Vagina (tissue), 2 donors: ENCODE measurements at regions not wholly inside any gene's neighbourhood (a gene's known extent, or its start where the extent isn't known, plus 50 kb on each side); places are given as distances from the start of the nearest gene placed in this dataset.
A peak's percentile ranks its signal among the peaks of the same experiment; 100 is the strongest.

ENCODE experiments used
- DNase-seq, 2 donors: peaks; one replicate each; pipeline ENCODE4 v3.0.0-alpha.2; 2017; ENCODE audit errors: extremely low spot score in 2 of 2
- H3K27ac ChIP-seq: fragments of 200-600 bp; sonication (generic); one replicate; pipeline ENCODE4 v1.5.1; 2019
- H3K27me3 ChIP-seq: fragments of 200-600 bp; sonication (generic); one replicate; pipeline ENCODE4 v1.5.1; 2019
- H3K36me3 ChIP-seq, 2 donors: fragments of 200-600 bp; sonication (generic); one replicate each; pipeline ENCODE4 v1.5.1; 2017 to 2019
- H3K4me1 ChIP-seq: fragments of 200-600 bp; sonication (generic); one replicate; pipeline ENCODE4 v1.5.1; 2019
- H3K4me3 ChIP-seq, 2 donors: fragments of 200-600 bp; sonication (generic); 1 replicate in 1 of 2; 2 replicates in 1 of 2; pipeline ENCODE4 v1.5.1; 2016 to 2019
- H3K9me3 ChIP-seq: fragments of 200-600 bp; sonication (generic); one replicate; pipeline ENCODE4 v1.5.1; 2019
- POLR2A ChIP-seq, 2 donors: fragments of 450-650 bp; IDR thresholded peaks; one replicate each; pipeline ENCODE4 v1.6.1; 2017; ENCODE audit warnings: antibody characterized with exemption in 2 of 2, mild to moderate bottlenecking in 2 of 2, moderate library complexity in 2 of 2
- POLR2AphosphoS5 ChIP-seq, 2 donors: sonication (generic); formaldehyde crosslinking; IDR thresholded peaks; one replicate each; pipeline ENCODE4 v1.9.0; 2017; ENCODE audit warnings: antibody characterized with exemption in 2 of 2, mild to moderate bottlenecking in 2 of 2, low read depth in 1 of 2; ENCODE audit not compliant: insufficient read depth in 1 of 2
- intact Hi-C: fragments of 100-400 bp; cut with DNase I; formaldehyde crosslinking; loops from one replicate; pipeline ENCODE4 v1.15.1; 2023
- TF ChIP-seq, protein P1 (sequence below), 3 experiments: fragments of 450-650 bp in 2 of 3; fragments of 200-600 bp in 1 of 3; sonication (generic) in 1 of 3; IDR thresholded peaks; one replicate each; pipeline ENCODE4 v1.5.1; 2017 to 2019; ENCODE audit warnings: antibody characterized with exemption in 3 of 3, mild to moderate bottlenecking in 2 of 3, moderate library complexity in 2 of 3

DNA sequence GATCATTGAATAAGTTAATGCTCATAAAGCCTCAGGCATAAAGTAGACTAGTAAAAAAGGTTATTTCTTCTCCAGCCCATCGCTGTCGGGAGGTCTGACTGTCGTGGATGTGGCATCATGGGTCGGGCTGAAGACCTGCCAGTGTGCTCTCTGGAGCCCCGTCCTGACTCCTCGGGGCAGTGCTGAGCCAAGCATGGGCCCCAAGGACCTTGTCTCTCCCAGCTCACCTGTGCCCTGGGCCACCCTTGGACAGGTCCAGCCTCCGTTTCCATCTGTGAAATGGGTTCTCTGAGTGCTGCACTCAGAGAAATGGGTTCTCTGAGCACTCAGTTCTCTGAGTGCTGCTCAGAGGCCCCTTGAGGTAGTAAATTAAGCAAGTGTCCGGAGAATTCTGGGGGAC lies 269.0 kb downstream of the GADD45G start:
- Histone ChIP-seq H3K9me3 (no peaks in the 10 kb centered on the region), H3K4me3 (no peak overlapping the region), H3K36me3 (no peaks in the 10 kb centered on the region), H3K27me3 (no peaks in the 10 kb centered on the region), H3K27ac (peak overlapping the region; percentile 62), H3K4me1 (peaks cover 47% of the 10 kb centered on the region)
- TF ChIP-seq, protein P1, sequence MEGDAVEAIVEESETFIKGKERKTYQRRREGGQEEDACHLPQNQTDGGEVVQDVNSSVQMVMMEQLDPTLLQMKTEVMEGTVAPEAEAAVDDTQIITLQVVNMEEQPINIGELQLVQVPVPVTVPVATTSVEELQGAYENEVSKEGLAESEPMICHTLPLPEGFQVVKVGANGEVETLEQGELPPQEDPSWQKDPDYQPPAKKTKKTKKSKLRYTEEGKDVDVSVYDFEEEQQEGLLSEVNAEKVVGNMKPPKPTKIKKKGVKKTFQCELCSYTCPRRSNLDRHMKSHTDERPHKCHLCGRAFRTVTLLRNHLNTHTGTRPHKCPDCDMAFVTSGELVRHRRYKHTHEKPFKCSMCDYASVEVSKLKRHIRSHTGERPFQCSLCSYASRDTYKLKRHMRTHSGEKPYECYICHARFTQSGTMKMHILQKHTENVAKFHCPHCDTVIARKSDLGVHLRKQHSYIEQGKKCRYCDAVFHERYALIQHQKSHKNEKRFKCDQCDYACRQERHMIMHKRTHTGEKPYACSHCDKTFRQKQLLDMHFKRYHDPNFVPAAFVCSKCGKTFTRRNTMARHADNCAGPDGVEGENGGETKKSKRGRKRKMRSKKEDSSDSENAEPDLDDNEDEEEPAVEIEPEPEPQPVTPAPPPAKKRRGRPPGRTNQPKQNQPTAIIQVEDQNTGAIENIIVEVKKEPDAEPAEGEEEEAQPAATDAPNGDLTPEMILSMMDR (IDR thresholded peaks at IDR 0.05): no peak
- TF ChIP-seq POLR2A (IDR thresholded peaks at IDR 0.05) (no peak), POLR2AphosphoS5 (IDR thresholded peaks at IDR 0.05; ENCODE audit: insufficient read depth in 1 of 2, low read depth in 1 of 2) (no peak)
- no peak for DNase-seq
- intact Hi-C loops: loop anchor here (10.0 kb wide), 1 partner anchor 121 kb away; no protein-coding TSS in a partner anchor

DNA sequence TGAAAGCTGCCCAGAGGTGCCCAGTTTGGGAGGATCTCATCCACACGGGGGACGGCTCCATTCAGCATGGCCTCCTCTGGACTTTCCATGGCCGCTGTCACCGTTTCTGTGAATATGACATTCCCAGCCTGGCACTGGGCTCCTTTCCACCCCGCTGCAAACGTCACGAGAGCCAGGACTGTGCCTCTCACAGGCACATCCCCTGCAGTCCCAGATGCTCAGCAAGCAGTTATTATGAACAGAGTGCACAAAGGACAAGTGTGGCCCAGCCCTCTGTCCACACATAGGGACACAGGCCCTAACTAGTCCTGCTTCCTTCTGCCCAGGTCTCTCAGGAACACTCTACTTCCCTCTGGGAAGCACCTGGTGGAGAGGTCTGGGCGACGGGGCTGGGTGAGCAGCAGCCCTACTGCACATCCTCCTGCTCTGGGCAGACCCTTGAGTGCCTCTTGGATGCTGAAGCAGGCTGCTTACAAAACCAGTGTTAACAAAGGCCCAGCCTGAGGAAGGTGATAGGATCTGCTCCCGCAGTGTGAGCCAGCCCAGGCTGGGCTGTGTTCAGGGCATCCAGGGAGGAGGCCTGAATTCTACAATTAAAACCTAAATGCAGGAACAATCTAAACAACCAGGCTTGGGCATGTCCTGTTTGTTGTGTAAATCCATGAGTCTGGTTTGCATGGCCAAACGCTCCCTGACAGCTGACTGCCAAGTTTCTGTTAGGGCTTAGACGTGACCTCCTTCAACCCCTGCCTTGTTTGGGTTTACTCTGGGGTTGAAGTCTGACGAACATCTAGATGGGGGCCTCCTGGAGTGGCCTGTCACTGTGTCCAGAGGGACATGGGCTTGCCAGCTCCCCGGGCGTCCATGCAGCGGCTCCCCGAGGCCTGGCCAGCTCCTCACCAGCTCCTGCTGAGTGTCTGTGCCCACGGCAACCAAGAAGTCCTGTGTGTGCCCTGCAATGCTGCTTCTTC lies 269.8 kb downstream of the GADD45G start:
- DNase-seq: peak in 1 of 2 donors; percentile 13
- intact Hi-C loops: loop anchor here (10.0 kb wide), 1 partner anchor 120 kb away; no protein-coding TSS in a partner anchor
- no peaks in the 10 kb centered on the region for H3K27me3 ChIP-seq
- no peaks in the 10 kb centered on the region for H3K36me3 ChIP-seq
- no peaks in the 10 kb centered on the region for H3K9me3 ChIP-seq
- TF ChIP-seq POLR2AphosphoS5 (IDR thresholded peaks at IDR 0.05; ENCODE audit: insufficient read depth in 1 of 2, low read depth in 1 of 2) (peak in 1 of 2 donors; percentile 44), POLR2A (IDR thresholded peaks at IDR 0.05) (no peak)
- TF ChIP-seq, protein P1 (IDR thresholded peaks at IDR 0.05): no peak
- H3K4me3 ChIP-seq: no peak overlapping the region
- peak overlapping the region; percentile 62 for H3K27ac ChIP-seq
- peaks cover 56% of the 10 kb centered on the region for H3K4me1 ChIP-seq

DNA sequence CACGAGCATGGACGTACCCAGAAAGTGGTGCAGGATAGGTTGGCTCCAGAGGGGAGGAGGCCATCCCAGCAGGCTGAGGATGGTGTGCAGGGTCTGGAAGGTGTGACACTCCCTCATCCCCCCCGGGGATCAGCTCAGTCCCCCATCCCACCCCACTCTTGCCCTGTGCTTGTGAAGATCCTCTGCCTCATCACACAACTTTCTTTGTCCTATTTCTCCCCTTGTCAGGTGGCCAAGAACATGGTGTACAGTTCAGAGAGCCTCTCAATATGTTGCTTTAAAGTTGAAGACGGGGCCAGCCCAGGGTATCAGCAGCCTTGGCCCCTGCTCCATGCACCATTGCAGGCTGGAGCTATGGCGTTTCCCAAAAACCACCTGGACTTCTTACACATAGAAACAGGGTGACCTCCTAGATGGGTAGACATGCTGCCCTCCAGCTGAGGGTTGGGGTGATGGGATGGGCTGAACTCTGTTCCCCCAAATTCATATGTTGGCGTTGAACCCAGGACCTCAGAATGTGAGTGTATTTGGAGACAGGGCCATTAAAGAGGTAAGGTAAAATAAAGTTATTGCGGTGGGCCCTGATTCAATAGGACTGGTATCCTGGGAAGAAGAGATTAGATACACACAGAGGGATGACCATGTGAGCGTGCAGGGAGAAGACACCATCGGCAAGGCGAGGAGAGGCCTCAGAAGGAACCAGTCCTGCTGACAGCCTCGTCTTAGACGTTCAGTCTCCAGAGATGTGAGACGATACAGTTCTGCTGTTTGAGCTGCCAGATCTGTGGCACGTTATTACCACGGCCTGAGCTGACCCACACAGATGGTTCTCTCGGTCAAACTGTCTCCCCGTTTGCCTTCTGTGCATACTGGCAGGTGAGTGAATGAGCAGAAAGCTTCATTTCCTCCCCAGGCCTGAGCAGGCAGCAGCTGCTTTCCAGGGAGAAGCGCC lies 272.5 kb downstream of the GADD45G start:
- TF ChIP-seq POLR2A (IDR thresholded peaks at IDR 0.05): no peak
- TF ChIP-seq, protein P1 (IDR thresholded peaks at IDR 0.05): no peak
- TF ChIP-seq POLR2AphosphoS5 (IDR thresholded peaks at IDR 0.05; ENCODE audit: insufficient read depth in 1 of 2, low read depth in 1 of 2): no peak
- H3K4me1 ChIP-seq: peaks cover 62% of the 10 kb centered on the region
- no peaks in the 10 kb centered on the region for H3K9me3 ChIP-seq
- peak in 1 of 2 donors; percentile 77 for DNase-seq
- no peak overlapping the region for H3K4me3 ChIP-seq
- no peaks in the 10 kb centered on the region for H3K36me3 ChIP-seq
- intact Hi-C loops: loop anchor here (10.0 kb wide), 1 partner anchor 117 kb away; no protein-coding TSS in a partner anchor
- no peak overlapping the region for H3K27ac ChIP-seq
- H3K27me3 ChIP-seq: no peaks in the 10 kb centered on the region

DNA sequence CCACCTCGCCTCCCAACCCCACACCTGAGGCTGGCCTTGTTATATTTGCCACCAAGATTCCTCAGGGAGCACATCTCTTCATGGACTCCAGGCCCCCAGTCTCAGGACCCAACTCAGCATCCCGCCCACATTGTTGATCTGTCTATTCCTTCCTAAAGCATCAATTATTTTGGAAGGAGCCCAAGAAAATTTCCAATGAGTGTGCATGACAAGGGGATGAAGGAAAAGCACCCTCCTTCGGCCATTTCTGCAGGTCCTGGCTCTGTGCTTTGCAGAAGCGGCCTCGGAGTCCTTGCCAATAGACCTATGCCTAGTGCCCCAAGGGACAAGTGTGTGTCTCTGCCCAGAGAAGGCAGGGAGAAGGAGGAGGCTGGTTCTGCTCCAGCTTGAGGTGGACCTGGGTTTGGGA lies 273.2 kb downstream of the GADD45G start:
- Histone ChIP-seq H3K4me3 (no peak overlapping the region), H3K4me1 (peaks cover 55% of the 10 kb centered on the region), H3K9me3 (no peaks in the 10 kb centered on the region), H3K36me3 (no peaks in the 10 kb centered on the region), H3K27me3 (no peaks in the 10 kb centered on the region), H3K27ac (no peak overlapping the region)
- DNase-seq: peak in 1 of 2 donors; percentile 65
- TF ChIP-seq, protein P1 (IDR thresholded peaks at IDR 0.05): no peak
- no peak for TF ChIP-seq POLR2A (IDR thresholded peaks at IDR 0.05)
- intact Hi-C loops: loop anchor here (10.0 kb wide), 1 partner anchor 117 kb away; no protein-coding TSS in a partner anchor
